Right lobe of liver (tissue), 4 donors: ENCODE measurements at regions not wholly inside any gene's neighbourhood (a gene's known extent, or its start where the extent isn't known, plus 50 kb on each side); places are given as distances from the start of the nearest gene placed in this dataset.

Experiments
- CTCF ChIP-seq, 4 donors: fragments of 200-600 bp in 3 of 4; fragments of 450-650 bp in 1 of 4; IDR thresholded peaks; one replicate each; pipeline versions ENCODE4 v1.5.1 to v1.8.0; 2016 to 2022; ENCODE audit warnings: antibody characterized with exemption in 4 of 4, mild to moderate bottlenecking in 2 of 4
- POLR2A ChIP-seq: fragments of 450-650 bp; IDR thresholded peaks from one replicate; pipeline ENCODE4 v1.6.1; 2017; ENCODE audit warnings: antibody characterized with exemption, mild to moderate bottlenecking
- donor health status: DM: no; HTN: no; CAD: no.
- donor health status: DM: no; HTN: no; CAD: no.
- donor health status: DM: no; HTN: yes; CAD: no.

- TF ChIP-seq POLR2A (no peak), CTCF (IDR thresholded peaks at IDR 0.05) (peak in 2 of 4 donors; percentile 6 to 11)
Measured at GRCh38 chr22:26890870-26891269, 233.5 kb downstream of the MIAT start.
